IMR-90 (cell line): ENCODE measurements at regions not wholly inside any gene's neighbourhood (a gene's known extent, or its start where the extent isn't known, plus 50 kb on each side); places are given as distances from the start of the nearest gene placed in this dataset.

Experiments used
- ATAC-seq: fragments of 200-7000 bp; cut with Tn5 transposase; 2 replicates; pipeline ENCODE4 v1.9.1; 2020; ENCODE audit warnings: low read depth, mild to moderate bottlenecking, moderate library complexity
- BruUV-seq: library from RNA; stranded (reverse); fragments of 400-500 nt; replicated peaks from 2 replicates; lab custom pipeline; 2021; lab: Mats Ljungman, UMichigan
- CTCF ChIA-PET: fragments of 300-600 bp; formaldehyde crosslinking; extraction: SDS; loops from one replicate; lab custom pipeline; 2021; ENCODE audit warnings: antibody characterized with exemption; lab: Yijun Ruan, JAX
- POLR2A ChIA-PET: fragments of 300-600 bp; sonication (Branson Sonifier 250); formaldehyde crosslinking; loops from one replicate; lab custom pipeline; 2022; ENCODE audit warnings: antibody characterized with exemption; ENCODE audit not compliant: unreplicated experiment; lab: Charles Lee
- DNase-seq: peaks from one replicate; pipeline ENCODE4 v3.0.0; 2013
- H2AFZ ChIP-seq: replicated peaks from 2 replicates; pipeline ENCODE3; 2013; ENCODE audit warnings: low read length, mild to moderate bottlenecking; ENCODE audit not compliant: poor library complexity
- H2AK5ac ChIP-seq: 2 replicates; pipeline ENCODE4 v1.6.1; 2013; ENCODE audit warnings: low read depth, low read length, inconsistent platforms
- H2AK9ac ChIP-seq: replicated peaks from 2 replicates; pipeline ENCODE3; 2013; ENCODE audit warnings: mild to moderate bottlenecking, low read depth, low read length, moderate library complexity; ENCODE audit not compliant: poor library complexity
- H2BK120ac ChIP-seq: 2 replicates; pipeline ENCODE4 v1.6.1; 2013; ENCODE audit warnings: low read depth, low read length, inconsistent platforms
- H2BK15ac ChIP-seq: 3 replicates; pipeline ENCODE4 v1.6.1; 2013; ENCODE audit warnings: low read depth, low read length, inconsistent platforms
- H2BK20ac ChIP-seq: 2 replicates; pipeline ENCODE4 v1.6.1; 2013; ENCODE audit warnings: low read depth, mild to moderate bottlenecking, inconsistent platforms, low read length, moderate library complexity
- H2BK5ac ChIP-seq: 2 replicates; pipeline ENCODE4 v1.6.1; 2013; ENCODE audit warnings: mild to moderate bottlenecking, low read depth, low read length, inconsistent platforms; ENCODE audit not compliant: poor library complexity, severe bottlenecking
- H3K14ac ChIP-seq: replicated peaks from 2 replicates; pipeline ENCODE4 v1.6.1; 2013; ENCODE audit warnings: low read depth, low read length, inconsistent platforms
- H3K18ac ChIP-seq: 2 replicates; pipeline ENCODE4 v1.6.1; 2013; ENCODE audit warnings: low read depth, low read length, control low read depth
- H3K23ac ChIP-seq: 2 replicates; pipeline ENCODE4 v1.6.1; 2013; ENCODE audit warnings: low read depth, low read length, inconsistent platforms
- H3K27ac ChIP-seq: 2 replicates; pipeline ENCODE4 v1.5.1; 2013; ENCODE audit warnings: mild to moderate bottlenecking, control low read depth, low read length; ENCODE audit not compliant: insufficient read depth
- H3K27me3 ChIP-seq: 2 replicates; pipeline ENCODE4 v1.6.1; 2013; ENCODE audit warnings: low read length; ENCODE audit not compliant: control insufficient read depth, insufficient read depth
- H3K36me3 ChIP-seq: 2 replicates; pipeline ENCODE4 v1.6.1; 2013; ENCODE audit warnings: low read length, mixed read lengths; ENCODE audit not compliant: control insufficient read depth, insufficient read depth
- H3K4ac ChIP-seq: 2 replicates; pipeline ENCODE4 v1.6.1; 2013; ENCODE audit warnings: low read depth, low read length, inconsistent platforms
- H3K4me1 ChIP-seq: 2 replicates; pipeline ENCODE4 v1.6.1; 2013; ENCODE audit warnings: low read length, mixed read lengths; ENCODE audit not compliant: control insufficient read depth, insufficient read depth
- H3K4me2 ChIP-seq: 2 replicates; pipeline ENCODE4 v1.6.1; 2013; ENCODE audit warnings: low read depth, mild to moderate bottlenecking, control low read depth, low read length, moderate library complexity
- H3K4me3 ChIP-seq: 2 replicates; pipeline ENCODE4 v1.5.1; 2013; ENCODE audit warnings: low read depth, mild to moderate bottlenecking, control low read depth, low read length, moderate library complexity; ENCODE audit not compliant: insufficient read depth
- H3K56ac ChIP-seq: 2 replicates; pipeline ENCODE4 v1.6.1; 2013; ENCODE audit warnings: low read length, inconsistent platforms; ENCODE audit not compliant: insufficient read depth; ENCODE audit errors: extremely low read depth
- H3K79me1 ChIP-seq, 2 experiments: 2 replicates each; pipeline ENCODE4 v1.6.1; 2013; ENCODE audit warnings: low read length in 2 of 2, inconsistent platforms in 1 of 2, low read depth in 1 of 2
- H3K9ac ChIP-seq: 2 replicates; pipeline ENCODE4 v1.6.1; 2013; ENCODE audit warnings: low read depth, low read length, control low read depth
- H3K9me1 ChIP-seq: 2 replicates; pipeline ENCODE4 v1.6.1; 2013; ENCODE audit warnings: low read length, inconsistent platforms; ENCODE audit not compliant: insufficient read depth
- H3K9me3 ChIP-seq: 2 replicates; pipeline ENCODE4 v1.6.1; 2013; ENCODE audit warnings: low read length; ENCODE audit not compliant: control insufficient read depth, insufficient read depth
- H4K20me1 ChIP-seq: 2 replicates; pipeline ENCODE4 v1.6.1; 2013; ENCODE audit warnings: low read length, inconsistent platforms; ENCODE audit not compliant: insufficient read depth
- H4K5ac ChIP-seq: 2 replicates; pipeline ENCODE4 v1.6.1; 2013; ENCODE audit warnings: mild to moderate bottlenecking, low read depth, low read length, control low read depth
- H4K8ac ChIP-seq, 2 experiments: 2 replicates each; pipeline ENCODE4 v1.6.1; 2013; ENCODE audit warnings: low read depth in 2 of 2, low read length in 2 of 2, control low read depth in 1 of 2, inconsistent platforms in 1 of 2
- H4K91ac ChIP-seq: 2 replicates; pipeline ENCODE4 v1.6.1; 2013; ENCODE audit warnings: low read depth, low read length, inconsistent platforms; ENCODE audit not compliant: insufficient read depth
- BHLHE40 ChIP-seq: fragments of 150-350 bp; IDR thresholded peaks from 2 replicates; pipeline ENCODE4 v1.6.1; 2016; ENCODE audit warnings: mild to moderate bottlenecking, low read depth, low read length
- CEBPB ChIP-seq: IDR thresholded peaks from 2 replicates; pipeline ENCODE4 v1.6.1; 2012; ENCODE audit warnings: low read depth, low read length, improper control_type of control experiment
- CHD1 ChIP-seq: IDR thresholded peaks from 2 replicates; pipeline ENCODE4 v1.6.1; 2012; ENCODE audit warnings: low read depth, low read length, improper control_type of control experiment
- FOS ChIP-seq: fragments of 150-350 bp; IDR thresholded peaks from 2 replicates; pipeline ENCODE4 v1.6.1; 2016; ENCODE audit warnings: low read depth, low read length
- MAFK ChIP-seq: IDR thresholded peaks from 2 replicates; pipeline ENCODE4 v1.6.1; 2012; ENCODE audit warnings: low read depth, low read length, improper control_type of control experiment
- MAZ ChIP-seq: IDR thresholded peaks from 2 replicates; pipeline ENCODE4 v1.6.1; 2012; ENCODE audit warnings: low read depth, mild to moderate bottlenecking, low read length, improper control_type of control experiment, moderate library complexity, borderline replicate concordance
- MXI1 ChIP-seq: IDR thresholded peaks from 2 replicates; pipeline ENCODE4 v1.6.1; 2012; ENCODE audit warnings: low read depth, mild to moderate bottlenecking, low read length, moderate library complexity, borderline replicate concordance
- NFE2L2 ChIP-seq: fragments of 150-350 bp; IDR thresholded peaks from 2 replicates; pipeline ENCODE4 v1.6.1; 2016; ENCODE audit warnings: low read depth, mild to moderate bottlenecking, low read length
- POLR2A ChIP-seq: IDR thresholded peaks from 2 replicates; pipeline ENCODE4 v1.6.1; 2012; ENCODE audit warnings: mild to moderate bottlenecking, low read depth, low read length
- RAD21 ChIP-seq: IDR thresholded peaks from 2 replicates; pipeline ENCODE4 v1.6.1; 2012; ENCODE audit warnings: low read length, improper control_type of control experiment
- RCOR1 ChIP-seq: IDR thresholded peaks from 2 replicates; pipeline ENCODE4 v1.6.1; 2012; ENCODE audit warnings: mild to moderate bottlenecking, low read length, improper control_type of control experiment; ENCODE audit not compliant: insufficient replicate concordance
- RFX5 ChIP-seq: IDR thresholded peaks from 2 replicates; pipeline ENCODE4 v1.8.0; 2012; ENCODE audit warnings: low read depth, mild to moderate bottlenecking, low read length, moderate library complexity
- SMC3 ChIP-seq: fragments of 150-350 bp; IDR thresholded peaks from 2 replicates; pipeline ENCODE4 v1.6.1; 2016; ENCODE audit warnings: low read depth, mild to moderate bottlenecking, antibody characterized with exemption, low read length, moderate library complexity
- WGBS, 2 experiments: methylation state at CpG; one replicate each; pipeline versions ENCODE4 v1.1.5 to v1.1.7; 2013; ENCODE audit warnings: missing lambda C conversion rate in 2 of 2; ENCODE audit not compliant: insufficient read length in 1 of 2; ENCODE audit errors: extremely low coverage in 2 of 2; 5-methylcytosine and 5-hydroxymethylcytosine counted together
- dilution Hi-C: fragments of 300-500 bp; cut with HindIII; formaldehyde crosslinking; loops from one replicate; pipeline ENCODE4 v1.14.3; 2018; ENCODE audit warnings: low sequenced_read_pairs; ENCODE audit not compliant: unreplicated experiment
- in situ Hi-C: fragments of 300-500 bp; cut with MboI; formaldehyde crosslinking; loops from 3 replicates; pipeline ENCODE4 v1.14.3; 2019; ENCODE audit warnings: low sequenced_read_pairs, inconsistent platforms, mixed read lengths
- intact Hi-C: fragments of 100-400 bp; cut with micrococcal nuclease; formaldehyde crosslinking; loops from 2 replicates; pipeline ENCODE4 v1.10.0; 2022
- TF ChIP-seq, protein P1 (sequence below): conservative IDR thresholded peaks from 2 replicates; pipeline ENCODE4 v1.5.1; 2012; ENCODE audit warnings: mild to moderate bottlenecking, low read depth, low read length, improper control_type of control experiment
- TF ChIP-seq, protein P2 (sequence below): fragments of 150-350 bp; IDR thresholded peaks from 2 replicates; pipeline ENCODE4 v1.6.1; 2017; ENCODE audit warnings: mild to moderate bottlenecking, antibody characterized with exemption, low read length, low read depth
- TF ChIP-seq, protein P3 (sequence below): fragments of 150-350 bp; IDR thresholded peaks from 2 replicates; pipeline ENCODE4 v1.6.1; 2016; ENCODE audit warnings: low read depth, mild to moderate bottlenecking, low read length, moderate library complexity, borderline replicate concordance

DNA sequence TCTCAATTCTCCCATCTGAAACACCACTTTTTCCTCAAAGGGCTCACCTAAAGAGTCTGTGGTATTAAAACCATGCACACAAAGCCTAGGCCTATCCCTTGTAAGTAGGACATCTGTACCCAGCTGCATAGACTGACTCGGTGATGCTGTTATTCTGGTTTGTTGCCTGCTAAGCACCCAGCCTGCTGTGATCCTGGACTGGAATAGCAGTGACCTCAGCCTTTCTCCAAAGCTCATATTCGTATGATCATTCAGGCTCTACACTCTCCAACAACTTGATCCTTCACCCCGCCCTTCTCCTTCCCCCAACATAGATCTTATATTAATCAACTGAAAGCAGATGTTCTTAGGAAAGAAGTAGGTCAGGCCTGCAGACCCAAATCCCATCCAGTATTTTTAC lies 81.4 kb upstream of the WWC1 start:
- Histone ChIP-seq H3K4me2 (no peak overlapping the region), H3K4me3 (no peak overlapping the region), H2BK120ac (no peak overlapping the region), H2AFZ (no peak overlapping the region), H3K79me1 (no peaks in the 10 kb centered on the region), H3K4ac (no peak overlapping the region), H3K23ac (no peak overlapping the region), H3K56ac (no peak overlapping the region), H3K14ac (no peak overlapping the region), H2BK15ac (no peak overlapping the region), H2BK5ac (no peak overlapping the region), H3K18ac (no peak overlapping the region), H3K9me3 (no peaks in the 10 kb centered on the region), H2BK20ac (no peak overlapping the region), H3K27ac (no peak overlapping the region), H4K91ac (no peak overlapping the region), H3K9ac (no peak overlapping the region), H4K20me1 (no peaks in the 10 kb centered on the region), H3K27me3 (no peaks in the 10 kb centered on the region), H2AK9ac (no peak overlapping the region), H3K4me1 (no peaks in the 10 kb centered on the region), H4K8ac (no peak overlapping the region), H3K9me1 (no peaks in the 10 kb centered on the region), H2AK5ac (no peak overlapping the region), H4K5ac (no peak overlapping the region), H3K36me3 (no peaks in the 10 kb centered on the region)
- dilution Hi-C loops: no loop called here
- ATAC-seq (no peak), DNase-seq (no peak)
- ChIA-PET POLR2A (no interaction called here), CTCF (no interaction called here)
- intact Hi-C loops: no loop called here
- TF ChIP-seq RCOR1 (no peak), MAZ (no peak), BHLHE40 (no peak), FOS (no peak), MAFK (no peak), CHD1 (no peak), NFE2L2 (no peak), POLR2A (no peak), MXI1 (no peak), RAD21 (no peak), CEBPB (no peak), RFX5 (no peak), SMC3 (no peak)
- TF ChIP-seq, protein P1, sequence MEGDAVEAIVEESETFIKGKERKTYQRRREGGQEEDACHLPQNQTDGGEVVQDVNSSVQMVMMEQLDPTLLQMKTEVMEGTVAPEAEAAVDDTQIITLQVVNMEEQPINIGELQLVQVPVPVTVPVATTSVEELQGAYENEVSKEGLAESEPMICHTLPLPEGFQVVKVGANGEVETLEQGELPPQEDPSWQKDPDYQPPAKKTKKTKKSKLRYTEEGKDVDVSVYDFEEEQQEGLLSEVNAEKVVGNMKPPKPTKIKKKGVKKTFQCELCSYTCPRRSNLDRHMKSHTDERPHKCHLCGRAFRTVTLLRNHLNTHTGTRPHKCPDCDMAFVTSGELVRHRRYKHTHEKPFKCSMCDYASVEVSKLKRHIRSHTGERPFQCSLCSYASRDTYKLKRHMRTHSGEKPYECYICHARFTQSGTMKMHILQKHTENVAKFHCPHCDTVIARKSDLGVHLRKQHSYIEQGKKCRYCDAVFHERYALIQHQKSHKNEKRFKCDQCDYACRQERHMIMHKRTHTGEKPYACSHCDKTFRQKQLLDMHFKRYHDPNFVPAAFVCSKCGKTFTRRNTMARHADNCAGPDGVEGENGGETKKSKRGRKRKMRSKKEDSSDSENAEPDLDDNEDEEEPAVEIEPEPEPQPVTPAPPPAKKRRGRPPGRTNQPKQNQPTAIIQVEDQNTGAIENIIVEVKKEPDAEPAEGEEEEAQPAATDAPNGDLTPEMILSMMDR: no peak
- TF ChIP-seq, protein P2, sequence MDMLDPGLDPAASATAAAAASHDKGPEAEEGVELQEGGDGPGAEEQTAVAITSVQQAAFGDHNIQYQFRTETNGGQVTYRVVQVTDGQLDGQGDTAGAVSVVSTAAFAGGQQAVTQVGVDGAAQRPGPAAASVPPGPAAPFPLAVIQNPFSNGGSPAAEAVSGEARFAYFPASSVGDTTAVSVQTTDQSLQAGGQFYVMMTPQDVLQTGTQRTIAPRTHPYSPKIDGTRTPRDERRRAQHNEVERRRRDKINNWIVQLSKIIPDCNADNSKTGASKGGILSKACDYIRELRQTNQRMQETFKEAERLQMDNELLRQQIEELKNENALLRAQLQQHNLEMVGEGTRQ: no peak
- TF ChIP-seq, protein P3, sequence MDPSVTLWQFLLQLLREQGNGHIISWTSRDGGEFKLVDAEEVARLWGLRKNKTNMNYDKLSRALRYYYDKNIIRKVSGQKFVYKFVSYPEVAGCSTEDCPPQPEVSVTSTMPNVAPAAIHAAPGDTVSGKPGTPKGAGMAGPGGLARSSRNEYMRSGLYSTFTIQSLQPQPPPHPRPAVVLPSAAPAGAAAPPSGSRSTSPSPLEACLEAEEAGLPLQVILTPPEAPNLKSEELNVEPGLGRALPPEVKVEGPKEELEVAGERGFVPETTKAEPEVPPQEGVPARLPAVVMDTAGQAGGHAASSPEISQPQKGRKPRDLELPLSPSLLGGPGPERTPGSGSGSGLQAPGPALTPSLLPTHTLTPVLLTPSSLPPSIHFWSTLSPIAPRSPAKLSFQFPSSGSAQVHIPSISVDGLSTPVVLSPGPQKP: no peak
- in situ Hi-C loops: no loop called here
- no TSS peak for BruUV-seq
- WGBS, 2 experiments: 83% methylated on average over 1 of the region's 3 CpGs; no CpG with 5 or more reads in 1 of the 2 experiments
